KMS-11 (cell line): ENCODE measurements at regions not wholly inside any gene's neighbourhood (a gene's known extent, or its start where the extent isn't known, plus 50 kb on each side); places are given as distances from the start of the nearest gene placed in this dataset.

Source experiments
- H2AFZ ChIP-seq: fragments of 200-600 bp; sonication (generic); 2 replicates; pipeline ENCODE4 v1.6.1; 2016; ENCODE audit warnings: antibody characterized with exemption, mixed run types, low read depth
- H3K27ac ChIP-seq: fragments of 200-600 bp; sonication (generic); 2 replicates; pipeline ENCODE4 v1.6.1; 2016; ENCODE audit warnings: mild to moderate bottlenecking, mixed run types
- H3K27me3 ChIP-seq: fragments of 200-600 bp; sonication (generic); 2 replicates; pipeline ENCODE4 v1.6.1; 2017; ENCODE audit warnings: mild to moderate bottlenecking, low read depth, mixed run types, moderate library complexity; ENCODE audit not compliant: insufficient read depth
- H3K36me3 ChIP-seq: fragments of 200-600 bp; sonication (generic); 2 replicates; pipeline ENCODE4 v1.6.1; 2017; ENCODE audit warnings: mild to moderate bottlenecking, mixed run types; ENCODE audit not compliant: insufficient read depth
- H3K4me1 ChIP-seq: fragments of 200-600 bp; sonication (generic); 2 replicates; pipeline ENCODE4 v1.6.1; 2016; ENCODE audit warnings: mild to moderate bottlenecking, low read depth, mixed run types; ENCODE audit not compliant: poor library complexity, severe bottlenecking
- H3K4me2 ChIP-seq: fragments of 200-600 bp; sonication (generic); 2 replicates; pipeline ENCODE4 v1.7.0; 2016; ENCODE audit warnings: mild to moderate bottlenecking, mixed run types
- H3K4me3 ChIP-seq: fragments of 200-600 bp; sonication (generic); IDR thresholded peaks from 2 replicates; pipeline ENCODE4 v1.6.1; 2017; ENCODE audit warnings: low read depth, low read length, mixed read lengths; ENCODE audit not compliant: insufficient read depth
- H3K79me2 ChIP-seq: fragments of 200-600 bp; sonication (generic); 2 replicates; pipeline ENCODE4 v1.6.1; 2016; ENCODE audit warnings: low read depth, mixed run types; ENCODE audit not compliant: insufficient read depth
- H3K9ac ChIP-seq: fragments of 200-600 bp; sonication (generic); 2 replicates; pipeline ENCODE4 v1.6.1; 2016; ENCODE audit warnings: mild to moderate bottlenecking, mixed run types
- H4K20me1 ChIP-seq: fragments of 200-600 bp; sonication (generic); 2 replicates; pipeline ENCODE4 v1.6.1; 2016; ENCODE audit warnings: mild to moderate bottlenecking, mixed run types; ENCODE audit not compliant: insufficient read depth
- CTCF ChIP-seq: fragments of 200-600 bp; sonication (generic); conservative IDR thresholded peaks from 2 replicates; pipeline ENCODE4 v1.6.1; 2017; ENCODE audit warnings: low read depth, mild to moderate bottlenecking, antibody characterized with exemption, low read length, moderate library complexity, mixed read lengths

- Histone ChIP-seq H3K4me1 (no peaks in the 10 kb centered on the region), H3K4me2 (no peak overlapping the region), H3K27me3 (no peaks in the 10 kb centered on the region), H4K20me1 (no peaks in the 10 kb centered on the region), H3K36me3 (no peaks in the 10 kb centered on the region), H3K9ac (no peak overlapping the region), H3K79me2 (no peaks in the 10 kb centered on the region), H3K4me3 (no peak overlapping the region), H3K27ac (no peak overlapping the region), H2AFZ (no peak overlapping the region)
- TF ChIP-seq CTCF: no peak
Observed at GRCh38 chr11:120028897-120029258, 109.0 kb downstream of the TRIM29 start.

- Histone ChIP-seq H3K4me3 (no peak overlapping the region), H3K27me3 (no peaks in the 10 kb centered on the region), H3K27ac (no peak overlapping the region), H4K20me1 (no peaks in the 10 kb centered on the region), H3K36me3 (no peaks in the 10 kb centered on the region), H2AFZ (no peak overlapping the region), H3K4me2 (no peak overlapping the region), H3K79me2 (no peaks in the 10 kb centered on the region), H3K4me1 (no peaks in the 10 kb centered on the region), H3K9ac (no peak overlapping the region)
- no peak for TF ChIP-seq CTCF
Observed at GRCh38 chr11:120028181-120028896, 109.6 kb downstream of the TRIM29 start.

GRCh38 chr11:120027546-120028180 is 110.2 kb downstream of the TRIM29 start:
- no peaks in the 10 kb centered on the region for H4K20me1 ChIP-seq
- H3K4me3 ChIP-seq: no peak overlapping the region
- H3K36me3 ChIP-seq: no peaks in the 10 kb centered on the region
- H3K79me2 ChIP-seq: no peaks in the 10 kb centered on the region
- no peak overlapping the region for H2AFZ ChIP-seq
- H3K27me3 ChIP-seq: no peaks in the 10 kb centered on the region
- no peak overlapping the region for H3K9ac ChIP-seq
- no peak overlapping the region for H3K27ac ChIP-seq
- no peak for TF ChIP-seq CTCF
- H3K4me1 ChIP-seq: no peaks in the 10 kb centered on the region
- H3K4me2 ChIP-seq: no peak overlapping the region

- no peak overlapping the region for H3K27ac ChIP-seq
- H3K27me3 ChIP-seq: no peaks in the 10 kb centered on the region
- no peaks in the 10 kb centered on the region for H3K36me3 ChIP-seq
- no peak for TF ChIP-seq CTCF
- no peak overlapping the region for H3K4me2 ChIP-seq
- no peak overlapping the region for H2AFZ ChIP-seq
- no peaks in the 10 kb centered on the region for H3K4me1 ChIP-seq
- no peak overlapping the region for H3K9ac ChIP-seq
- no peaks in the 10 kb centered on the region for H4K20me1 ChIP-seq
- no peak overlapping the region for H3K4me3 ChIP-seq
- no peaks in the 10 kb centered on the region for H3K79me2 ChIP-seq
Observed at GRCh38 chr11:120025606-120026335, 112.1 kb downstream of the TRIM29 start.
